Panc1 (cell line): ENCODE measurements at regions not wholly inside any gene's neighbourhood (a gene's known extent, or its start where the extent isn't known, plus 50 kb on each side); places are given as distances from the start of the nearest gene placed in this dataset.

Experiments used
- ATAC-seq: fragments of 200-7000 bp; cut with Tn5 transposase; 2 replicates; pipeline ENCODE4 v1.9.1; 2020; ENCODE audit warnings: mild to moderate bottlenecking, moderate library complexity
- BruUV-seq: library from RNA; stranded (reverse); fragments of 400-500 nt; replicated peaks from 2 replicates; lab custom pipeline; 2021; lab: Mats Ljungman, UMichigan
- CTCF ChIA-PET: fragments of 300-600 bp; sonication (Branson Sonifier 250); formaldehyde crosslinking; loops from one replicate; lab custom pipeline; 2022; ENCODE audit warnings: antibody characterized with exemption; lab: Charles Lee
- POLR2A ChIA-PET: fragments of 300-600 bp; sonication (Branson Sonifier 250); formaldehyde crosslinking; loops from one replicate; lab custom pipeline; 2022; ENCODE audit warnings: antibody characterized with exemption; lab: Charles Lee
- DNase-seq: peaks from one replicate; pipeline ENCODE4 v3.0.0-alpha.2; 2010; ENCODE audit warnings: low read depth, low spot score
- H3K27ac ChIP-seq: 2 replicates; pipeline ENCODE4 v1.5.1; 2011; ENCODE audit warnings: mild to moderate bottlenecking, low read length, inconsistent platforms
- H3K27me3 ChIP-seq: fragments of 200-500 bp; sonication (Bioruptor generic); 2 replicates; pipeline ENCODE4 v1.6.0; 2014; ENCODE audit warnings: low read length, inconsistent platforms; ENCODE audit not compliant: control insufficient read depth, insufficient read depth
- H3K36me3 ChIP-seq: fragments of 200-500 bp; sonication (Bioruptor generic); 2 replicates; pipeline ENCODE4 v1.5.1; 2014; ENCODE audit warnings: inconsistent platforms, mild to moderate bottlenecking, low read length, moderate library complexity; ENCODE audit not compliant: control insufficient read depth, insufficient read depth
- H3K4me1 ChIP-seq: 2 replicates; pipeline ENCODE4 v1.5.1; 2011; ENCODE audit warnings: inconsistent platforms, mild to moderate bottlenecking, low read length, moderate library complexity; ENCODE audit not compliant: control insufficient read depth, insufficient read depth
- H3K4me3 ChIP-seq, 2 experiments: 2 replicates each; pipeline ENCODE4 v1.5.1; 2011 to 2012; ENCODE audit warnings: low read depth in 2 of 2, low read length in 2 of 2, mild to moderate bottlenecking in 2 of 2, inconsistent platforms in 1 of 2, moderate library complexity in 1 of 2
- H3K9me3 ChIP-seq: fragments of 200-500 bp; sonication (Bioruptor generic); 2 replicates; pipeline ENCODE4 v1.5.1; 2014; ENCODE audit warnings: low read depth, mild to moderate bottlenecking, inconsistent platforms, low read length, moderate library complexity; ENCODE audit not compliant: control insufficient read depth, insufficient read depth
- CTCF ChIP-seq: fragments of 450-650 bp; IDR thresholded peaks from 2 replicates; pipeline ENCODE4 v1.5.1; 2017; ENCODE audit warnings: mild to moderate bottlenecking
- POLR2AphosphoS5 ChIP-seq: IDR thresholded peaks from 2 replicates; pipeline ENCODE4 v1.6.1; 2012; ENCODE audit warnings: mild to moderate bottlenecking, low read depth, low read length, moderate library complexity
- REST ChIP-seq, 2 experiments: IDR thresholded peaks; 2 replicates each; pipeline ENCODE4 v1.6.1; 2011 to 2012; ENCODE audit warnings: low read depth in 2 of 2, control low read depth in 1 of 2, low read length in 1 of 2, mild to moderate bottlenecking in 1 of 2, moderate library complexity in 1 of 2; ENCODE audit not compliant: insufficient read depth in 1 of 2
- SIN3A ChIP-seq: IDR thresholded peaks from 2 replicates; pipeline ENCODE4 v1.6.1; 2012; ENCODE audit warnings: low read depth, mild to moderate bottlenecking, low read length, moderate library complexity, borderline replicate concordance; ENCODE audit not compliant: insufficient read depth
- TCF7L2 ChIP-seq: IDR thresholded peaks from 2 replicates; pipeline ENCODE4 v1.6.1; 2011; ENCODE audit warnings: mild to moderate bottlenecking, low read depth, low read length, inconsistent platforms
- in situ Hi-C: cut with HindIII; loops from 2 replicates; pipeline ENCODE4 v1.10.0; 2016; ENCODE audit warnings: low sequenced_read_pairs, low pct_unique_long_range_greater_than_20kb
- intact Hi-C: fragments of 100-400 bp; cut with micrococcal nuclease; formaldehyde crosslinking; loops from one replicate; pipeline ENCODE4 v1.10.0; 2022; ENCODE audit not compliant: unreplicated experiment

DNA sequence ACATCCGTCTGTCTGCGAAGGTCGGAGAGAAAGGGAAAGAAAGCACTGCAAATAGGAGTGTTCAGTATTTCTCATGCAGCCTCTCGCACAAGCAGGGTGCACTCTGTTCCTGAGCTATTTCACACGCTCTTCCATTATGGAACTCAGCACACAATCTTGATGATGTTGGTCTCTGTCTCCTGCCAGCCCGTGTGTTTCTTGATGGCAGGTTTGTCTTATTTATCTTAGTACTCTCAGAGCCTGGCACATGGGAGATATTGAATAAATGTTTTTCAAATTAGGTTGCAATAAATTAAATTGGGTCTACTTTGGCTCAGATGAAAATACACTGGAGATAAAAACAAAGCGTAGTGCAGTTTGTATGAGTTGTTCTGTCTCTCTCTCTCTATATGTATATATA lies 134.9 kb upstream of the ETS2 start:
- H3K27ac ChIP-seq: no peak overlapping the region
- CTCF ChIA-PET: no interaction called here
- no peaks in the 10 kb centered on the region for H3K27me3 ChIP-seq
- no TSS peak for BruUV-seq
- no peaks in the 10 kb centered on the region for H3K4me1 ChIP-seq
- POLR2A ChIA-PET: no interaction called here
- H3K4me3 ChIP-seq: no peak overlapping the region
- ATAC-seq (no peak), DNase-seq (no peak)
- intact Hi-C loops: no loop called here
- no peak for TF ChIP-seq TCF7L2
- no peak for TF ChIP-seq CTCF
- H3K36me3 ChIP-seq: no peaks in the 10 kb centered on the region
- no peaks in the 10 kb centered on the region for H3K9me3 ChIP-seq
- in situ Hi-C loops: no loop called here

- no peak overlapping the region for H3K4me3 ChIP-seq
- no peaks in the 10 kb centered on the region for H3K4me1 ChIP-seq
- ChIA-PET CTCF (no interaction called here), POLR2A (no interaction called here)
- ATAC-seq (no peak), DNase-seq (no peak)
- BruUV-seq: no TSS peak
- no peak for TF ChIP-seq POLR2AphosphoS5
- no peak for TF ChIP-seq REST (IDR thresholded peaks at IDR 0.05; ENCODE audit: insufficient read depth in 1 of 2, low read depth in 2 of 2, low read length in 1 of 2)
- TF ChIP-seq CTCF: no peak
- TF ChIP-seq TCF7L2: no peak
- no peak for TF ChIP-seq SIN3A
- intact Hi-C loops: no loop called here
- H3K9me3 ChIP-seq: no peaks in the 10 kb centered on the region
- no peaks in the 10 kb centered on the region for H3K27me3 ChIP-seq
- H3K27ac ChIP-seq: no peak overlapping the region
- in situ Hi-C loops: no loop called here
- no peaks in the 10 kb centered on the region for H3K36me3 ChIP-seq
Observed at GRCh38 chr21:38671773-38672172, 134.0 kb upstream of the ETS2 start.
